ENCODE measurements at regions not wholly inside any gene's neighbourhood (a gene's known extent, or its start where the extent isn't known, plus 50 kb on each side); places are given as distances from the start of the nearest gene placed in this dataset.

DNA sequence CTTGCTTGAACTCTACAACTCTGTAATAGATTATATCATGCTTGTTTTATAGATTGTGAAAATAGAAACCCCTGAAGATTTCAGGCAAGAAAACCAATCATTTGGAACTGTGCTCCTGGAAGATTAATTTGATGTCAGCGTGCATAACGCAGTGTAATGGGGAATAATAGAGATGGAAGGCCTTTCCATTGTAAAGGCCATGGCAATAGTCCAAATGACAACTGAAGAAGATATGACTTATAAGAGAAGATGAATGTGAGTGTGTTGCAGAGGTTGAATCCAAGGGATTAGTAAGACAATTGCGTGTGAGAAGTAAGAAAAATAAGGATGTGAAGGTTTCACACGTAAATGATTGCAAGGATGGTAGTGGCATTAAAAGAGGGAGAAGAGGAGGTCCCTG, 285.0 kb downstream of the DUSP10 start:
- no peaks in the 10 kb centered on the region for H3K27me3 Mint-ChIP-seq (ENCODE audit: insufficient read depth)
- no peak overlapping the region for H3K27ac Mint-ChIP-seq
- H3K9ac ChIP-seq (ENCODE audit: extremely low read depth, low read length, poor library complexity, severe bottlenecking): no peak overlapping the region
- H3K36me3 Mint-ChIP-seq (ENCODE audit: low read depth): no peaks in the 10 kb centered on the region
- TF ChIP-seq, protein P1, sequence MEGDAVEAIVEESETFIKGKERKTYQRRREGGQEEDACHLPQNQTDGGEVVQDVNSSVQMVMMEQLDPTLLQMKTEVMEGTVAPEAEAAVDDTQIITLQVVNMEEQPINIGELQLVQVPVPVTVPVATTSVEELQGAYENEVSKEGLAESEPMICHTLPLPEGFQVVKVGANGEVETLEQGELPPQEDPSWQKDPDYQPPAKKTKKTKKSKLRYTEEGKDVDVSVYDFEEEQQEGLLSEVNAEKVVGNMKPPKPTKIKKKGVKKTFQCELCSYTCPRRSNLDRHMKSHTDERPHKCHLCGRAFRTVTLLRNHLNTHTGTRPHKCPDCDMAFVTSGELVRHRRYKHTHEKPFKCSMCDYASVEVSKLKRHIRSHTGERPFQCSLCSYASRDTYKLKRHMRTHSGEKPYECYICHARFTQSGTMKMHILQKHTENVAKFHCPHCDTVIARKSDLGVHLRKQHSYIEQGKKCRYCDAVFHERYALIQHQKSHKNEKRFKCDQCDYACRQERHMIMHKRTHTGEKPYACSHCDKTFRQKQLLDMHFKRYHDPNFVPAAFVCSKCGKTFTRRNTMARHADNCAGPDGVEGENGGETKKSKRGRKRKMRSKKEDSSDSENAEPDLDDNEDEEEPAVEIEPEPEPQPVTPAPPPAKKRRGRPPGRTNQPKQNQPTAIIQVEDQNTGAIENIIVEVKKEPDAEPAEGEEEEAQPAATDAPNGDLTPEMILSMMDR (conservative IDR thresholded peaks at IDR 0.05): no peak
- H3K27ac ChIP-seq (ENCODE audit: low read depth, low read length): no peak overlapping the region
- WGBS, 2 experiments (ENCODE audit: insufficient coverage in 1 of 2, insufficient read length in 1 of 2): 92 to 95% methylated on average over 4 of the region's 4 CpGs
- H3K9me3 Mint-ChIP-seq: peaks cover 8% of the 10 kb centered on the region
- no peaks in the 10 kb centered on the region for H3K4me1 ChIP-seq (ENCODE audit: control insufficient read depth, insufficient read depth, low read length)
- H3K27me3 ChIP-seq (ENCODE audit: control insufficient read depth, insufficient read depth, low read length, poor library complexity, severe bottlenecking): no peaks in the 10 kb centered on the region
- H3K9me3 ChIP-seq (ENCODE audit: control insufficient read depth, low read length): peaks cover 7% of the 10 kb centered on the region
- H3K36me3 ChIP-seq (ENCODE audit: control insufficient read depth, insufficient read depth, low read length): no peaks in the 10 kb centered on the region
- DNase-seq: no peak
- no peak overlapping the region for H3K4me3 ChIP-seq (ENCODE audit: low read length)
- H3K4me1 Mint-ChIP-seq: peaks cover 2% of the 10 kb centered on the region
- H3K4me3 Mint-ChIP-seq: no peak overlapping the region

DNA sequence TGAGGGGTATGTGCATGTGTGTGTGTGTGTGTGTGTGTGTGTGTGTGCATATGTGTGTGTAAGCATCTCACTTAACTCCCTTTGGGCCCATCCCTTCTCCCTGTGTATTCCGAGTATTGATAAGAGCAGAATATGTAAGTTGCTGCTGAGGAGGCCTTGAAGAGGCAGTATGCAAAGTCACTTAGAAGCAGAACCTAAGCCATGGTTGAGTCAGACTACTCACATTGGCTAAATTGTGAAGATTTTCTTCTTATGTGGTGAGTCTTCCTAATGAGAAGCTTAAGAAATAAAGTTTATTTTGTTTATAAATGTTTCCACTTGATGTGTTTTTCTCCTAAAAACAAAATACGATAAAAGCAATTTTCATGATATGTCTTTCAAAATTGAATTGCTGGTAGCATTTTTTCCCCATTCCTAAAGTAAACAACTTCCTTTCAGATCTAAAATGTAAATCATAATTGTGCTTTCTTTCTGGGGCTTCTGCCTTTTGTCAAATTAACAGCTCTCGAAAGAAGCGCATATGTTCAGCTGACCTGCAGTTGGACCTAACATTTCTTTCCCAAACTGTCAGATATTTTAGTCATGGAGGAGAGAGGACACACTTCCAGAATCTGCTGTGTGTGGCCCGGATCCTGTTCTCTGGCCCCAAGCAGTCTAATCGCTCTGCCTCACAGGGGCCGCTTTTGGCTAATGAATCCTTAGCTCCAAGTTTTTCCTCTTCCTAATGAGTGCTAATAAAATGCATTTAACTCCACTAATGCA, 284.0 kb downstream of the DUSP10 start:
- H3K36me3 Mint-ChIP-seq (ENCODE audit: low read depth): no peaks in the 10 kb centered on the region
- H3K4me3 Mint-ChIP-seq: no peak overlapping the region
- H3K9me3 Mint-ChIP-seq: peaks cover 5% of the 10 kb centered on the region
- Histone ChIP-seq H3K9ac (ENCODE audit: extremely low read depth, low read length, poor library complexity, severe bottlenecking) (no peak overlapping the region), H3K4me3 (ENCODE audit: low read length) (no peak overlapping the region), H3K4me1 (ENCODE audit: control insufficient read depth, insufficient read depth, low read length) (no peaks in the 10 kb centered on the region), H3K36me3 (ENCODE audit: control insufficient read depth, insufficient read depth, low read length) (no peaks in the 10 kb centered on the region), H3K27me3 (ENCODE audit: control insufficient read depth, insufficient read depth, low read length, poor library complexity, severe bottlenecking) (no peaks in the 10 kb centered on the region), H3K9me3 (ENCODE audit: control insufficient read depth, low read length) (peaks cover 7% of the 10 kb centered on the region), H3K27ac (ENCODE audit: low read depth, low read length) (no peak overlapping the region)
- no peak overlapping the region for H3K27ac Mint-ChIP-seq
- WGBS, 2 experiments (ENCODE audit: insufficient coverage in 1 of 2, insufficient read length in 1 of 2): 91 to 93% methylated on average over 5 to 7 of the region's 7 CpGs
- no peaks in the 10 kb centered on the region for H3K27me3 Mint-ChIP-seq (ENCODE audit: insufficient read depth)
- DNase-seq: no peak
- TF ChIP-seq, protein P1 (conservative IDR thresholded peaks at IDR 0.05): no peak
- H3K4me1 Mint-ChIP-seq: peaks cover 2% of the 10 kb centered on the region

DNA sequence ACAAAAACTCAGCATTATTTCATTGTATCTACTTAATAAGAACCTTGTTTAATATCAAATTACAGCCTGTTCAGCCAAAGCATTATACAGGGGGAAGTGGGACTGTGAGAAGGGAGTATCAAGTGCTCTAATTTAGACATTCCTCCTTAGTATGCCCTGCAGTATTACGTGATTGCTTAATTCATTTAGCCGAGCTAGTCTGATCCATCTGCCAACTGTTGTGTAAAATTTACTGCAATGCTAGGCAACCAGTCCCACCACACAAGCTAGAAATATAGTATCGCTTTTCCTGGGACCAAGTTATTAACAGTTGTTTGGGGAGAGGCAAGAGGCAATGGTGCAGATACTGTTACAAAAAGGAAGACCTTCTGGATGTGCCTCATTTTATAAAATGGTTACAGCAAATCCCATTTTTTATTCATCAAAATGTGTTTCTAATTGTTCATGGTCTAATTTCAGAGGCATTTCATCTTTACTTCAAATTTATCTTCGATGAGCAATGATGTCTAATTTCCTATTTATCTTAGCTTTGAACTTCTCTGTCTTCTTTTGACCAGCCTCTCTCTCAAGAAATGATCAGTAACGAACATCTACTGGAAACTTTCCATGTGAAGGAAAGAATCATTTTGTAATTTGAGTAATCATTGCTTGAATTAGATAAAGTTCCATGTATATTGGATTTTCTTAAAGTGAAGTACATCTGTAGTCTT, 283.3 kb downstream of the DUSP10 start:
- Histone ChIP-seq H3K9ac (ENCODE audit: extremely low read depth, low read length, poor library complexity, severe bottlenecking) (no peak overlapping the region), H3K9me3 (ENCODE audit: control insufficient read depth, low read length) (peaks cover 7% of the 10 kb centered on the region), H3K27ac (ENCODE audit: low read depth, low read length) (no peak overlapping the region), H3K4me3 (ENCODE audit: low read length) (no peak overlapping the region), H3K36me3 (ENCODE audit: control insufficient read depth, insufficient read depth, low read length) (no peaks in the 10 kb centered on the region), H3K27me3 (ENCODE audit: control insufficient read depth, insufficient read depth, low read length, poor library complexity, severe bottlenecking) (no peaks in the 10 kb centered on the region), H3K4me1 (ENCODE audit: control insufficient read depth, insufficient read depth, low read length) (no peaks in the 10 kb centered on the region)
- 94 to 100% methylated on average over 1 to 5 of the region's 5 CpGs for WGBS, 2 experiments (ENCODE audit: insufficient coverage in 1 of 2, insufficient read length in 1 of 2)
- H3K36me3 Mint-ChIP-seq (ENCODE audit: low read depth): no peaks in the 10 kb centered on the region
- DNase-seq: no peak
- no peak overlapping the region for H3K27ac Mint-ChIP-seq
- TF ChIP-seq, protein P1 (conservative IDR thresholded peaks at IDR 0.05): no peak
- peaks cover 2% of the 10 kb centered on the region for H3K4me1 Mint-ChIP-seq
- peaks cover 5% of the 10 kb centered on the region for H3K9me3 Mint-ChIP-seq
- no peak overlapping the region for H3K4me3 Mint-ChIP-seq
- no peaks in the 10 kb centered on the region for H3K27me3 Mint-ChIP-seq (ENCODE audit: insufficient read depth)
